GM12891 (cell line): ENCODE measurements at regions not wholly inside any gene's neighbourhood (a gene's known extent, or its start where the extent isn't known, plus 50 kb on each side); places are given as distances from the start of the nearest gene placed in this dataset.

Experiments
- DNase-seq: peaks from one replicate; pipeline ENCODE4 v3.0.0; 2011; ENCODE audit warnings: low spot score; ENCODE audit not compliant: insufficient read length
- FAIRE-seq: peaks from 2 replicates; lab custom pipeline; 2011; peaks lifted over from hg19 to GRCh38; lab: Jason Lieb, UNC
- PAX5 ChIP-seq: IDR thresholded peaks from 2 replicates; pipeline ENCODE4 v1.6.1; 2011; ENCODE audit warnings: low read length, moderate library complexity, mild to moderate bottlenecking; ENCODE audit not compliant: insufficient read depth, severe bottlenecking
- POLR2A ChIP-seq: IDR thresholded peaks from 2 replicates; pipeline ENCODE4 v1.6.1; 2011; ENCODE audit warnings: low read depth, low read length, control low read depth
- POLR2AphosphoS5 ChIP-seq: IDR thresholded peaks from 2 replicates; pipeline ENCODE4 v1.6.1; 2011; ENCODE audit warnings: low read depth, low read length, control low read depth
- POU2F2 ChIP-seq: IDR thresholded peaks from 2 replicates; pipeline ENCODE4 v1.6.1; 2011; ENCODE audit warnings: low read depth, mild to moderate bottlenecking, control low read depth, low read length, moderate library complexity
- SPI1 ChIP-seq: IDR thresholded peaks from 2 replicates; pipeline ENCODE4 v1.6.1; 2011; ENCODE audit warnings: low read depth, low read length, control low read depth
- TAF1 ChIP-seq: IDR thresholded peaks from 2 replicates; pipeline ENCODE4 v1.6.1; 2011; ENCODE audit warnings: low read depth, low read length, control low read depth

- FAIRE-seq, result no peak
- DNase-seq, result no peak
- no peak for TF ChIP-seq TAF1
- TF ChIP-seq PAX5, result no peak
- TF ChIP-seq POLR2A, result no peak
- no peak for TF ChIP-seq SPI1
- TF ChIP-seq POLR2AphosphoS5, result no peak
- no peak for TF ChIP-seq POU2F2
These were observed 834.9 kb upstream of the ZNF608 start for GRCh38 chr5:125581311-125581710.

DNA sequence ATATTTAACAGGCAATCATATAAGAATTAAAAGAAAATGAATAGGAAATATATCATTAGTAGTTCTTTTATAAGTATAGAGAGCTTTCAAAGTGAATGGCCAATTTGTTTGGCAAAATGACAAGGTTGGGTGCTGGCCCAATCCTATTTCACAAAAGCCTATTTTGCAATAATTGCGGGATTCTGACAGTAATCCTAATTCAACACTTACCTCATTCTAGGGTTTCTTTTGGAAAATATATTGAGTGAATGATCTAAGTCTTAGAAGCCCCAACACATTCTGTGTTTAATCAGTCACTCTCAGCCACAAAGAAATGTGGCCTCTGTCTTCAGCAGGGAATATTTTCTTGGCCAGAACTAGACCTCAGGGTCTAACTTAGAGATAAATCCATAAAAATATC is 835.9 kb upstream of the ZNF608 start:
- DNase-seq (no peak), FAIRE-seq (no peak)
- TF ChIP-seq PAX5 (no peak), SPI1 (no peak), POU2F2 (no peak), POLR2A (no peak), POLR2AphosphoS5 (no peak), TAF1 (no peak)

GRCh38 chr5:125583321-125584139 is 837.1 kb upstream of the ZNF608 start:
- no peak for TF ChIP-seq TAF1
- TF ChIP-seq POLR2AphosphoS5, result no peak
- no peak for TF ChIP-seq POU2F2
- TF ChIP-seq PAX5, result no peak
- TF ChIP-seq POLR2A, result no peak
- TF ChIP-seq SPI1, result no peak
- no peak for FAIRE-seq
- no peak for DNase-seq

DNA sequence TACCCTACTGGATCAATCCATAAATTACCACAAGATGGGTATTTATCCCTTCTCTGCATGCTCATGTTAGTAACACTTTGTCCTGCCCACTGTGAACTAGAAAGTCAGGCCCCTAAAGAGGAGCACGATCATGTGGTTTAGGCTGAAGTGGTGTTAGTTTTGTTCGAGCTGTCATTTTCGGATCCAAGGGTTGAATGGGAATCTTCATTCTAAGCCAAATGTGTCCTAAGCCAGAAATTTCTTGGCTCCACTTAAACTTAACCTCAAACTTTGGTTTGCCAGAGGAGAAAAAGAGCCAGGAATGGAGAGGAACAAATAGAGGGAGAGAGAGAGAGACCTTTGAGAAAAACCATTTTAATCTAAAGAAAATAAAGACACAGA is 837.7 kb upstream of the ZNF608 start:
- TF ChIP-seq POU2F2 (no peak), TAF1 (no peak), POLR2A (no peak), PAX5 (no peak), POLR2AphosphoS5 (no peak), SPI1 (no peak)
- DNase-seq (no peak), FAIRE-seq (no peak)

- FAIRE-seq (no peak), DNase-seq (no peak)
- TF ChIP-seq TAF1 (no peak), POLR2A (no peak)
These were observed 835.6 kb upstream of the GRAMD2B start for GRCh38 chr5:125587631-125588030.

DNA sequence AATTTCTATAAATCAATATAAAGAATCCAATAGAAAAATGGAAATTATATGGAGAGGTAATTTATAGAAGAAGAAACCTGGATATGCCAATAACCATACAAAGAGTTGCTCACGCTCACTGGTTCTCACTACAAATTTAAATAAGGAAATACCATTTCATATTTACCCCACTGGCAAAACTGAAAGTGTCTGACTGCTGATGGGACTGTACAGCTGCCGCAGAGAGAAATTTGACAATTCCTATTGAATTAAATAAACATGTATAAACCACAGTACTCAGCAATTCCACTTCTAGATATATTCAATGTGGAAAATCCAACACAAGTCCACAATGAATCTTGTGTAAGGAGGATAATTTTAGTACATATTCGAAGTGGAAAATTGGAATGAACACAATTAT is 830.4 kb upstream of the GRAMD2B start:
- no peak for DNase-seq

GRCh38 chr5:125595095-125595494 is 828.1 kb upstream of the GRAMD2B start:
- TF ChIP-seq SPI1 (no peak), POLR2AphosphoS5 (no peak)
- FAIRE-seq (no peak), DNase-seq (no peak)

More for the DNA sequence above, 830.4 kb upstream of the GRAMD2B start:
- no peak for FAIRE-seq
- TF ChIP-seq PAX5 (no peak), POLR2AphosphoS5 (no peak), POU2F2 (no peak), POLR2A (no peak), SPI1 (no peak), TAF1 (no peak)

GRCh38 chr5:125595845-125596244 is 827.4 kb upstream of the GRAMD2B start:
- no peak for TF ChIP-seq SPI1
- no peak for TF ChIP-seq POLR2A
- no peak for TF ChIP-seq PAX5
- no peak for TF ChIP-seq TAF1
- no peak for TF ChIP-seq POLR2AphosphoS5
- no peak for TF ChIP-seq POU2F2
- DNase-seq (no peak), FAIRE-seq (no peak)

GRCh38 chr5:125597338-125597737 is 825.9 kb upstream of the GRAMD2B start:
- TF ChIP-seq PAX5 (no peak), POLR2AphosphoS5 (no peak), TAF1 (no peak), POU2F2 (no peak), POLR2A (no peak), SPI1 (no peak)
- FAIRE-seq (no peak), DNase-seq (no peak)

DNA sequence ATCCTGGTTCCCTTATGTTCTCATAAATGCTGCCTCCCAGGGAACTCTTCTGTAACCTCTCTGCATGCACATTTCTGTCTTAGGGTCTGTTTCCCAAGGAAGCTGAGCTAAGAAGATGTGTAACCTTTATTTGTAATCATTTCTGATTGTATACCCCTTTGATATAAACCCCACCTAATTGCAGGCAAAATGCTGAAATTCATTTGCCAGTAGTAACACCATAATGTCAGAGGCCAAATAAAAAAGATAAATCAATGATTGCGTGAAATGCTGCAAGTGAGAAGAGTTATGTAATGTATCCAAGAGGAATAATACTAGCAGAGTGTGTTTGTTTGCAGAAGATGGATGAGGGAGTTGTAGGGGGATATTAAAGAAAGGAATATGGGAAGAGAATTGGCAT is 822.6 kb upstream of the GRAMD2B start:
- TF ChIP-seq POLR2AphosphoS5 (no peak), POLR2A (no peak), PAX5 (no peak), TAF1 (no peak), SPI1 (no peak), POU2F2 (no peak)
- no peak for FAIRE-seq
- DNase-seq, result no peak

DNA sequence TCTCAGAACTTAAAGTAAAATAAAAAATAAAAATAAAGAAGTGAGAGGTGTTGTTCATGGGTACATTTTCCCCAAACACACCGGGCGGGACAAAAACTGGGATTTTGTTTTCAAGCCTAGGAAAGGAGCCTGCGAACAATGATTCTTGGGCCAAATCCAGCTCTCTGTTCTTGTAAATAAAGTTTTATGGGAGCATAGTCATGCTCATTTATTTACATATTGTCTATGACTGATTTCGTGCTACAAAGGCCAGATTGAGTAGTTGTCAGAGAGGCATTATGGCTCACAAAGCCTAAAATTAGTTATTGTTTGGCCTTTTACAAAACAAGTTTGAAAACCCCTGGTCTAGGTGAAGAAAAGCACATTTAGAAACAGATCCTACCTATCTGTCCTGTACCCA is 821.0 kb upstream of the GRAMD2B start:
- DNase-seq, result no peak
- TF ChIP-seq POLR2AphosphoS5 (no peak), POLR2A (no peak), POU2F2 (no peak), PAX5 (no peak)
- FAIRE-seq, result no peak
